H9 (cell line): ENCODE measurements at regions not wholly inside any gene's neighbourhood (a gene's known extent, or its start where the extent isn't known, plus 50 kb on each side); places are given as distances from the start of the nearest gene placed in this dataset.

Source experiments
- DNase-seq: peaks from one replicate; pipeline ENCODE4 v3.0.0-alpha.2; 2017
- H2AFZ ChIP-seq: one replicate; pipeline ENCODE4 v1.6.1; 2013; ENCODE audit warnings: mild to moderate bottlenecking, low read length, control low read depth, moderate library complexity
- H2AK5ac ChIP-seq: 2 replicates; pipeline ENCODE4 v1.6.1; 2013; ENCODE audit warnings: low read length, control low read depth, mixed read lengths; ENCODE audit not compliant: insufficient read length
- H2BK120ac ChIP-seq: one replicate; pipeline ENCODE4 v1.6.1; 2013; ENCODE audit warnings: low read depth, mild to moderate bottlenecking, low read length, control low read depth, inconsistent platforms; ENCODE audit not compliant: poor library complexity, severe bottlenecking
- H2BK12ac ChIP-seq: 2 replicates; pipeline ENCODE4 v1.6.1; 2013; ENCODE audit warnings: low read length, control low read depth, mixed read lengths, low read depth; ENCODE audit not compliant: insufficient read length
- H2BK15ac ChIP-seq: 2 replicates; pipeline ENCODE4 v1.6.1; 2013; ENCODE audit warnings: low read depth, low read length, control low read depth
- H2BK20ac ChIP-seq: one replicate; pipeline ENCODE4 v1.6.1; 2013; ENCODE audit warnings: low read depth, mild to moderate bottlenecking, low read length, control low read depth, inconsistent platforms; ENCODE audit not compliant: poor library complexity, severe bottlenecking
- H2BK5ac ChIP-seq: 2 replicates; pipeline ENCODE4 v1.6.1; 2013; ENCODE audit warnings: low read length, control low read depth, mixed read lengths; ENCODE audit not compliant: insufficient read length
- H3K14ac ChIP-seq: 2 replicates; pipeline ENCODE4 v1.6.1; 2013; ENCODE audit warnings: low read length, control low read depth; ENCODE audit not compliant: insufficient read depth
- H3K18ac ChIP-seq: 2 replicates; pipeline ENCODE4 v1.6.1; 2013; ENCODE audit warnings: low read depth, mild to moderate bottlenecking, mixed read lengths, low read length, control low read depth; ENCODE audit not compliant: insufficient read length
- H3K23ac ChIP-seq: 2 replicates; pipeline ENCODE4 v1.6.1; 2013; ENCODE audit warnings: low read length, control low read depth, mixed read lengths, low read depth; ENCODE audit not compliant: insufficient read length
- H3K23me2 ChIP-seq: 2 replicates; pipeline ENCODE4 v1.6.1; 2013; ENCODE audit warnings: low read depth, mild to moderate bottlenecking, mixed read lengths, low read length, control low read depth; ENCODE audit not compliant: insufficient read length, poor library complexity, severe bottlenecking
- H3K27ac ChIP-seq: 2 replicates; pipeline ENCODE4 v1.5.1; 2013; ENCODE audit warnings: low read length, control low read depth, mixed read lengths, low read depth; ENCODE audit not compliant: insufficient read length
- H3K27me3 ChIP-seq: 2 replicates; pipeline ENCODE4 v1.6.1; 2013; ENCODE audit warnings: low read length, control low read depth, inconsistent platforms; ENCODE audit not compliant: insufficient read depth
- H3K4ac ChIP-seq: 2 replicates; pipeline ENCODE4 v1.6.1; 2013; ENCODE audit warnings: low read depth, mild to moderate bottlenecking, control low read depth, inconsistent platforms, low read length, moderate library complexity
- H3K4me1 ChIP-seq: 2 replicates; pipeline ENCODE4 v1.6.1; 2013; ENCODE audit warnings: low read length, control low read depth, inconsistent platforms; ENCODE audit not compliant: insufficient read depth
- H3K4me2 ChIP-seq: 2 replicates; pipeline ENCODE4 v1.6.1; 2013; ENCODE audit warnings: low read length, control low read depth, mixed read lengths; ENCODE audit not compliant: insufficient read length, insufficient read depth
- H3K56ac ChIP-seq: 2 replicates; pipeline ENCODE4 v1.6.1; 2013; ENCODE audit warnings: low read depth, mild to moderate bottlenecking, mixed read lengths, low read length, control low read depth; ENCODE audit not compliant: insufficient read length
- H3K79me1 ChIP-seq: 2 replicates; pipeline ENCODE4 v1.6.1; 2013; ENCODE audit warnings: low read depth, mild to moderate bottlenecking, moderate library complexity, low read length, control low read depth, inconsistent platforms; ENCODE audit not compliant: insufficient read depth, poor library complexity, severe bottlenecking
- H3K79me2 ChIP-seq: 2 replicates; pipeline ENCODE4 v1.6.1; 2013; ENCODE audit warnings: low read length, control low read depth, inconsistent platforms; ENCODE audit not compliant: insufficient read depth
- H3K9ac ChIP-seq: 2 replicates; pipeline ENCODE4 v1.6.1; 2013; ENCODE audit warnings: low read length, control low read depth, mixed read lengths; ENCODE audit not compliant: insufficient read length; ENCODE audit errors: extremely low read depth
- H3K9me3 ChIP-seq: one replicate; pipeline ENCODE4 v1.6.1; 2013; ENCODE audit warnings: low read depth, low read length, inconsistent platforms; ENCODE audit not compliant: control insufficient read depth
- H3T11ph ChIP-seq: one replicate; pipeline ENCODE4 v1.6.1; 2013; ENCODE audit warnings: mild to moderate bottlenecking, low read length, control low read depth, inconsistent platforms
- H4K20me1 ChIP-seq: one replicate; pipeline ENCODE4 v1.6.1; 2013; ENCODE audit not compliant: control insufficient read depth, insufficient read length, insufficient read depth
- H4K5ac ChIP-seq: 2 replicates; pipeline ENCODE4 v1.6.1; 2013; ENCODE audit warnings: low read depth, mild to moderate bottlenecking, mixed read lengths, low read length, control low read depth; ENCODE audit not compliant: insufficient read length
- H4K8ac ChIP-seq: replicated peaks from 2 replicates; pipeline ENCODE4 v1.6.1; 2013; ENCODE audit warnings: low read length, control low read depth, mixed read lengths, low read depth; ENCODE audit not compliant: insufficient read length
- H4K91ac ChIP-seq: 2 replicates; pipeline ENCODE4 v1.6.1; 2013; ENCODE audit warnings: low read depth, mild to moderate bottlenecking, moderate library complexity, mixed read lengths, low read length, control low read depth; ENCODE audit not compliant: insufficient read length
- H3K27ac Mint-ChIP-seq, 3 experiments: 2 replicates in 2 of 3; 3 replicates in 1 of 3; pipeline ENCODE4 v1.8.0; 2020 to 2021; ENCODE audit warnings: mixed read lengths in 3 of 3, mild to moderate bottlenecking in 1 of 3, moderate library complexity in 1 of 3
- H3K27me3 Mint-ChIP-seq: 2 replicates; pipeline ENCODE4 v1.8.0; 2021; ENCODE audit warnings: low read depth, mild to moderate bottlenecking, moderate library complexity, mixed read lengths
- H3K36me3 Mint-ChIP-seq, 3 experiments: 2 replicates in 2 of 3; 3 replicates in 1 of 3; pipeline ENCODE4 v1.8.0; 2020 to 2021; ENCODE audit warnings: low read depth in 3 of 3, mixed read lengths in 3 of 3; ENCODE audit not compliant: insufficient read depth in 1 of 3
- H3K4me1 Mint-ChIP-seq, 2 experiments: 2 replicates each; pipeline ENCODE4 v1.8.0; 2020; ENCODE audit warnings: mixed read lengths in 2 of 2
- H3K4me3 Mint-ChIP-seq, 2 experiments: 2 replicates in 1 of 2; 3 replicates in 1 of 2; pipeline ENCODE4 v1.8.0; 2020 to 2021; ENCODE audit warnings: mild to moderate bottlenecking in 2 of 2, mixed read lengths in 2 of 2, moderate library complexity in 1 of 2
- H3K9me3 Mint-ChIP-seq, 2 experiments: 2 replicates in 1 of 2; 3 replicates in 1 of 2; pipeline ENCODE4 v1.8.0; 2020; ENCODE audit warnings: mild to moderate bottlenecking in 2 of 2, mixed read lengths in 2 of 2, moderate library complexity in 1 of 2
- WGBS: extraction: QIAGEN DNeasy Blood & Tissue Kit; methylation state at CpG from one replicate; pipeline ENCODE4 v1.1.7; 2013; ENCODE audit warnings: missing lambda C conversion rate, low lambda C conversion rate, mixed read lengths; ENCODE audit not compliant: insufficient read length; ENCODE audit errors: extremely low coverage; 5-methylcytosine and 5-hydroxymethylcytosine counted together
- TF ChIP-seq, protein P1 (sequence below): fragments of 200-600 bp; sonication (generic); conservative IDR thresholded peaks from 3 replicates; pipeline ENCODE4 v1.8.0; 2021; ENCODE audit warnings: antibody characterized with exemption, mild to moderate bottlenecking

DNA sequence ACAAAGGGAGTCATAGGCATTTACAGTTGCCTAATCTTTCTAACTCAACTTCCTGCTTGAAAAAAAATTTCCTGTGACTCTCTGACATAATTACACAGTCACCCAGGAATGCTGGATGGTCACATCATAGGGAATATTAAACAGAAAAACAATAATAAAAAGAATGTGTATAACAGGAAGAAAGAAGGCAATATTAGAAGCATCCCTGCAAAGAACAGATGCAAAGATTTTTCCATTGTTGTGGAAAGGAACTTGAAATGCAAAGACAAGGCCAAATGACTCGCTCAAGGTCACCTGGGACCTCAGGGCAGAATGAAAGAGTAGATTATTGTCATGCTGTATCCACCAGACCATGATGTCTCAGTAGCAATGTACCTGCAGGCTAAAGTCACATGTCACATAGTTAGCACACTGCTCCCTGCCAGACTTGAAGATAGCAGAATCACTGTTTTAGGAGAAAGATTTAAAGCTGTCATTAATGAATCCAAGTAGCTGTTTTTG is 184.3 kb downstream of the CYYR1 start:
- no peak overlapping the region for H2BK5ac ChIP-seq
- no peak overlapping the region for H4K8ac ChIP-seq
- H3K27ac ChIP-seq: no peak overlapping the region
- no peaks in the 10 kb centered on the region for H3K79me2 ChIP-seq
- no peaks in the 10 kb centered on the region for H3K79me1 ChIP-seq
- peaks cover 0 to 4% (median 0%) of the 10 kb centered on the region in 3 experiments; a peak in 1 of 7 replicates for H3K36me3 Mint-ChIP-seq
- H3K27ac Mint-ChIP-seq: no peak overlapping the region
- no peak overlapping the region for H3K4me2 ChIP-seq
- WGBS: no CpG with 5 or more reads among the region's 1 CpG
- H2BK12ac ChIP-seq: no peak overlapping the region
- H4K20me1 ChIP-seq: no peaks in the 10 kb centered on the region
- H3T11ph ChIP-seq: no peak overlapping the region
- H4K91ac ChIP-seq: no peak overlapping the region
- no peaks in the 10 kb centered on the region for H3K9me3 ChIP-seq
- no peak overlapping the region for H2BK120ac ChIP-seq
- no peaks in the 10 kb centered on the region; a peak in 1 of 4 replicates for H3K4me1 Mint-ChIP-seq
- H2BK20ac ChIP-seq: no peak overlapping the region
- H3K4ac ChIP-seq: no peak overlapping the region
- no peaks in the 10 kb centered on the region for H3K4me1 ChIP-seq
- no peak overlapping the region for H2AK5ac ChIP-seq
- no peak for DNase-seq
- H3K4me3 Mint-ChIP-seq: no peak overlapping the region
- H3K27me3 Mint-ChIP-seq: no peaks in the 10 kb centered on the region
- no peak overlapping the region for H4K5ac ChIP-seq
- no peak overlapping the region for H2AFZ ChIP-seq
- H3K27me3 ChIP-seq: no peaks in the 10 kb centered on the region
- H3K9ac ChIP-seq: no peak overlapping the region
- TF ChIP-seq, protein P1, sequence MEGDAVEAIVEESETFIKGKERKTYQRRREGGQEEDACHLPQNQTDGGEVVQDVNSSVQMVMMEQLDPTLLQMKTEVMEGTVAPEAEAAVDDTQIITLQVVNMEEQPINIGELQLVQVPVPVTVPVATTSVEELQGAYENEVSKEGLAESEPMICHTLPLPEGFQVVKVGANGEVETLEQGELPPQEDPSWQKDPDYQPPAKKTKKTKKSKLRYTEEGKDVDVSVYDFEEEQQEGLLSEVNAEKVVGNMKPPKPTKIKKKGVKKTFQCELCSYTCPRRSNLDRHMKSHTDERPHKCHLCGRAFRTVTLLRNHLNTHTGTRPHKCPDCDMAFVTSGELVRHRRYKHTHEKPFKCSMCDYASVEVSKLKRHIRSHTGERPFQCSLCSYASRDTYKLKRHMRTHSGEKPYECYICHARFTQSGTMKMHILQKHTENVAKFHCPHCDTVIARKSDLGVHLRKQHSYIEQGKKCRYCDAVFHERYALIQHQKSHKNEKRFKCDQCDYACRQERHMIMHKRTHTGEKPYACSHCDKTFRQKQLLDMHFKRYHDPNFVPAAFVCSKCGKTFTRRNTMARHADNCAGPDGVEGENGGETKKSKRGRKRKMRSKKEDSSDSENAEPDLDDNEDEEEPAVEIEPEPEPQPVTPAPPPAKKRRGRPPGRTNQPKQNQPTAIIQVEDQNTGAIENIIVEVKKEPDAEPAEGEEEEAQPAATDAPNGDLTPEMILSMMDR: no peak
- no peaks in the 10 kb centered on the region; a peak in 1 of 5 replicates for H3K9me3 Mint-ChIP-seq
- H3K14ac ChIP-seq: no peak overlapping the region
- no peak overlapping the region for H3K56ac ChIP-seq
- no peak overlapping the region for H3K18ac ChIP-seq
- no peak overlapping the region for H2BK15ac ChIP-seq
- no peaks in the 10 kb centered on the region for H3K23me2 ChIP-seq
- H3K23ac ChIP-seq: no peak overlapping the region
